ENCODE measurements at regions not wholly inside any gene's neighbourhood (a gene's known extent, or its start where the extent isn't known, plus 50 kb on each side); places are given as distances from the start of the nearest gene placed in this dataset.

DNA sequence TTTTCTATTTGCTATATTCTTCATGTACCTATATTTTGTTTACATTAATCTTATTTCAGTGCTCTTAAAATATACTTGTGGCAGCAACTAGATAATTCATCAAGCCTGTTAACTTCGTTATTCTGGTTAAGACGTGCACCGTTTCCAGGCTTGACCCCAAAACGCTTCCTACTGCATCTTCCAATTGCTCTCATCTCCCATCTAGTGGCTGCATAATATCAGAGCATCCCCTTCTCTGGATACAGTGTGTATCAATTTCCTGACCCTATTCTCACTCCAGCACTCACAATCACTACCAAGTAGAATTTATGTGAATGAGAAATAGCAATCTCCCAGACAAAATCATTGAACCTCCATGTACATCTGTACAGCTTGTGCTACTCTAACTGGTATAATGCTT lies 1280.3 kb upstream of the B3GALT2 start:
- H3K9me3 ChIP-seq, result no peaks in the 10 kb centered on the region
- TF ChIP-seq, protein P1, sequence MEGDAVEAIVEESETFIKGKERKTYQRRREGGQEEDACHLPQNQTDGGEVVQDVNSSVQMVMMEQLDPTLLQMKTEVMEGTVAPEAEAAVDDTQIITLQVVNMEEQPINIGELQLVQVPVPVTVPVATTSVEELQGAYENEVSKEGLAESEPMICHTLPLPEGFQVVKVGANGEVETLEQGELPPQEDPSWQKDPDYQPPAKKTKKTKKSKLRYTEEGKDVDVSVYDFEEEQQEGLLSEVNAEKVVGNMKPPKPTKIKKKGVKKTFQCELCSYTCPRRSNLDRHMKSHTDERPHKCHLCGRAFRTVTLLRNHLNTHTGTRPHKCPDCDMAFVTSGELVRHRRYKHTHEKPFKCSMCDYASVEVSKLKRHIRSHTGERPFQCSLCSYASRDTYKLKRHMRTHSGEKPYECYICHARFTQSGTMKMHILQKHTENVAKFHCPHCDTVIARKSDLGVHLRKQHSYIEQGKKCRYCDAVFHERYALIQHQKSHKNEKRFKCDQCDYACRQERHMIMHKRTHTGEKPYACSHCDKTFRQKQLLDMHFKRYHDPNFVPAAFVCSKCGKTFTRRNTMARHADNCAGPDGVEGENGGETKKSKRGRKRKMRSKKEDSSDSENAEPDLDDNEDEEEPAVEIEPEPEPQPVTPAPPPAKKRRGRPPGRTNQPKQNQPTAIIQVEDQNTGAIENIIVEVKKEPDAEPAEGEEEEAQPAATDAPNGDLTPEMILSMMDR (IDR thresholded peaks at IDR 0.05; ENCODE audit: low read depth, low read length), result peak; percentile 81
- no peaks in the 10 kb centered on the region for H3K36me3 ChIP-seq
- no peak overlapping the region for H3K4me3 ChIP-seq (ENCODE audit: low read depth, low read length)
- H3K4me1 ChIP-seq, result peaks cover 18% of the 10 kb centered on the region
- DNase-seq, result peak; percentile 27
- no peaks in the 10 kb centered on the region for H3K27me3 ChIP-seq

DNA sequence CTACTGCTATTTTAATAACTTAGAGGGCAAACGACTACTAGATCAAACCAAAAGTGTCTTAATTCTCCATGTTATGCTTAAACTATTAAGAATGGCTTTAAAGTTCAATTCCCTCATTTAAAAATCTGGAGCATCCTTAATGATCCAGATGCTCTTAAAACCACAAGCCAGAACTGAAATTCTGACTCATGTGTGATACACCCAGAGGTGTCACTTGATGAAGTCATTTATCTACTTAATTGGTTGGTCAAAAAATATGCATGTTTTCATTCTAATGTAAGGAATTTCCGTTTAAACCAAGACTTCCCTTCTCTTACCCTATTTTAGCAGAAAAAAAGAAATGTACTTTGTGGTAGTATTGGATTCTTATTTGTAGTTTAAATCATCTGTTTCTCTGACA lies 1261.2 kb upstream of the B3GALT2 start:
- no peaks in the 10 kb centered on the region for H3K9me3 ChIP-seq
- TF ChIP-seq, protein P1 (IDR thresholded peaks at IDR 0.05; ENCODE audit: low read depth, low read length), result no peak
- H3K27me3 ChIP-seq, result no peaks in the 10 kb centered on the region
- no peak overlapping the region for H3K4me3 ChIP-seq (ENCODE audit: low read depth, low read length)
- no peaks in the 10 kb centered on the region; the same call in 1 of the 2 replicates for H3K4me1 ChIP-seq
- DNase-seq, result no peak
- no peaks in the 10 kb centered on the region for H3K36me3 ChIP-seq

GRCh38 chr1:194445244-194445643 lies 1258.8 kb upstream of the B3GALT2 start:
- DNase-seq, result no peak
- Histone ChIP-seq H3K27me3 (no peaks in the 10 kb centered on the region), H3K4me3 (ENCODE audit: low read depth, low read length) (no peak overlapping the region), H3K9me3 (no peaks in the 10 kb centered on the region), H3K36me3 (no peaks in the 10 kb centered on the region), H3K4me1 (no peaks in the 10 kb centered on the region; the same call in 1 of the 2 replicates)
- TF ChIP-seq, protein P1 (IDR thresholded peaks at IDR 0.05; ENCODE audit: low read depth, low read length), result no peak

GRCh38 chr1:194442901-194443575 lies 1256.6 kb upstream of the B3GALT2 start:
- TF ChIP-seq, protein P1 (IDR thresholded peaks at IDR 0.05; ENCODE audit: low read depth, low read length), result no peak
- DNase-seq, result no peak
- Histone ChIP-seq H3K4me1 (no peaks in the 10 kb centered on the region; the same call in 1 of the 2 replicates), H3K9me3 (no peaks in the 10 kb centered on the region), H3K4me3 (ENCODE audit: low read depth, low read length) (no peak overlapping the region), H3K27me3 (no peaks in the 10 kb centered on the region), H3K36me3 (no peaks in the 10 kb centered on the region)

DNA sequence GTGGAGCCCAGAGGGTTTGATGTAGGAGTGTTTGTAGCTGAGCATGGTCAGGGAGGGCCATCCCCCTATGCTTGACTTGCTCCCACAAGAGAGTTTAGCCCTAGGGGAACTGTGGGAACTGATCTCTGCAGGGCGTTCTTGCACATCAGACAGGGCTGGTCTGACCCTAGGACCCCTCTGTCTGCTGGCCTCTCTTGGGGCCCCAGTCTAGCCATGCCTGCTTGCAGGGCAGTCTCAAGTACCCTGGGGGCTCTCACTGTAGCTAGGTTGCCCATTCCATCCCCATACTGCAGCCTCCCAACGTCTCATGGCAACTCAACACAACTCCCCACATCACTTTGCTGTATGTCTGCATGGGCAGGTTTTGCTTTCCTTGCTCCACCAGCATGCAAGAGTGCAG lies 1250.7 kb upstream of the B3GALT2 start:
- no peak for DNase-seq
- Histone ChIP-seq H3K4me3 (ENCODE audit: low read depth, low read length) (no peak overlapping the region), H3K9me3 (no peaks in the 10 kb centered on the region), H3K27me3 (no peaks in the 10 kb centered on the region), H3K4me1 (no peaks in the 10 kb centered on the region), H3K36me3 (no peaks in the 10 kb centered on the region)
- TF ChIP-seq, protein P1 (IDR thresholded peaks at IDR 0.05; ENCODE audit: low read depth, low read length), result no peak

GRCh38 chr1:194431121-194431520 lies 1244.7 kb upstream of the B3GALT2 start:
- TF ChIP-seq, protein P1 (IDR thresholded peaks at IDR 0.05; ENCODE audit: low read depth, low read length), result no peak
- Histone ChIP-seq H3K9me3 (no peaks in the 10 kb centered on the region; the same call in 1 of the 2 replicates), H3K4me3 (ENCODE audit: low read depth, low read length) (no peak overlapping the region), H3K36me3 (no peaks in the 10 kb centered on the region), H3K4me1 (no peaks in the 10 kb centered on the region), H3K27me3 (no peaks in the 10 kb centered on the region)
- no peak for DNase-seq
